HG02759 (cell line): ENCODE measurements at regions not wholly inside any gene's neighbourhood (a gene's known extent, or its start where the extent isn't known, plus 50 kb on each side); places are given as distances from the start of the nearest gene placed in this dataset.

Experiments
- ATAC-seq: cut with Tn5 transposase; IDR thresholded peaks from one replicate; pipeline ENCODE4 v1.9.1; 2021; ENCODE audit warnings: mild to moderate bottlenecking, moderate library complexity; ENCODE audit not compliant: unreplicated experiment

GRCh38 chr1:55276671-55277376, 61.7 kb upstream of the USP24 start:
- no peak for ATAC-seq

DNA sequence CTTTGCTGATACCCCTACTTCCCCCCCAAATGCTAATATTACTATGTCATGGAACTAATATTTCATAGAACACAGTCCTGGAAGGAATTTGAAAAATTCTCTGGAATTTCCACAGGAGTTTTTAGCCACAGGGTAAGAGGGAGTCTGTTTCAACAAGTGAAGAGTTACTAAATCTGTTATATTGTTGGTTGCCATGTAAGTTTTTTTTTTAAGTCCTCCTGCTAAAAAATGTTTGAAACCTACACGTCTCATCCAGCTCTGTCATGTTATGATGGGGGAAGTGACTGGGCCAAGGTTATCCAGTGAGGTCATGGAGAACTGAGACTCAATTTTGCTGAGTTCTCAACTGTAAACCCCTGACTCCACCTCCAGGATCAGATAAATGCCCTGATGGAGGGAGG, 60.8 kb upstream of the USP24 start:
- ATAC-seq, result no peak

DNA sequence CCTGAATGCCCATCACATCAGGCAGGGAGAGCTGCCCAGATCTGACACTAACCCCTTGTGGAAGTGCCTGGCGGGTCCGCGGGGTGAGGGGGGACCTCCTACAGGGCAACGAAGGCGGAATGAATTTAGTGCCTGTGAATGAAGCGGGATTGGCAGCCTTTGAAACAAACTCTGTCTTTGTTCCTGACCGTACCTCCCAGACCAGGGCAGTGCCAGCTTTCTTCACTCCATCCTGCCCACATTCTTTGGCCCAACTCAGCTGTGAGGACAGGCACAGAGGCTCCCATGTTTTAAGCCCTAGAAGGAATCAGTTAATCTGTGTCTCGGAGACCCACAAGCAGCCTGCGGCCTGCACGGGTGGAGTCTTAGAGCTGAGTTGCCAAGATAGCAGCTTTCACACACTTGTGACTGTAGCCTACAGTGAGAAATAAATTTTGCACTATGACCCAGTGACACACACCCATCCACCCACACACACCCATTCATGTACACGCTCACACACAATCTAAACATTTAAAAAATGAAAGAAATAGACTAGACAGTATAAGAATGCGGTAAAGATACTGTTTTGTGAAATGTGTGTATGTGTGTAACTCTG, 60.1 kb upstream of the USP24 start:
- no peak for ATAC-seq

GRCh38 chr1:55272994-55273393, 57.8 kb upstream of the USP24 start:
- no peak for ATAC-seq
